CD14-positive monocyte (primary cell): ENCODE measurements at regions not wholly inside any gene's neighbourhood (a gene's known extent, or its start where the extent isn't known, plus 50 kb on each side); places are given as distances from the start of the nearest gene placed in this dataset.

Experiments used
- DNase-seq, 3 donors: peaks; one replicate each; pipeline ENCODE4 v3.0.0-alpha.2; 2011 to 2022
- H2AFZ ChIP-seq: 2 replicates; pipeline ENCODE4 v1.6.0; 2012; ENCODE audit warnings: mild to moderate bottlenecking, low read depth, low read length, inconsistent platforms; ENCODE audit not compliant: insufficient read depth, poor library complexity, severe bottlenecking
- H3K27ac ChIP-seq, 2 donors: 1 replicate in 1 of 2; 2 replicates in 1 of 2; pipeline ENCODE4 v1.5.1; 2012 to 2013; ENCODE audit warnings: low read length in 2 of 2, control low read depth in 1 of 2, inconsistent platforms in 1 of 2, low read depth in 1 of 2, mild to moderate bottlenecking in 1 of 2
- H3K27me3 ChIP-seq, 2 donors: one replicate each; pipeline versions ENCODE4 v1.6.0 to v1.6.1; 2011 to 2013; ENCODE audit warnings: low read length in 2 of 2; ENCODE audit not compliant: control insufficient read depth in 2 of 2, insufficient read depth in 2 of 2
- H3K36me3 ChIP-seq, 2 donors: replicated peaks in 1 of 2; 1 replicate in 1 of 2; 2 replicates in 1 of 2; pipeline versions ENCODE4 v1.5.1 to v1.6.1; 2012 to 2013; ENCODE audit warnings: low read length in 2 of 2, control low read depth in 1 of 2, inconsistent platforms in 1 of 2, mild to moderate bottlenecking in 1 of 2; ENCODE audit not compliant: insufficient read depth in 2 of 2, control insufficient read depth in 1 of 2
- H3K4me1 ChIP-seq, 2 donors: 1 replicate in 1 of 2; 2 replicates in 1 of 2; pipeline versions ENCODE4 v1.5.1 to v1.6.1; 2012 to 2013; ENCODE audit warnings: low read length in 2 of 2, control low read depth in 1 of 2, inconsistent platforms in 1 of 2, mild to moderate bottlenecking in 1 of 2, moderate library complexity in 1 of 2; ENCODE audit not compliant: insufficient read depth in 2 of 2, control insufficient read depth in 1 of 2
- H3K4me2 ChIP-seq: replicated peaks from 2 replicates; pipeline ENCODE3; 2012; ENCODE audit warnings: low read length, moderate library complexity, mild to moderate bottlenecking; ENCODE audit not compliant: poor library complexity, severe bottlenecking; ENCODE audit errors: extremely low read depth
- H3K4me3 ChIP-seq, 3 experiments: fragments of 200-600 bp in 1 of 3; sonication (generic) in 1 of 3; replicated peaks in 1 of 3; 1 replicate in 2 of 3; 2 replicates in 1 of 3; pipeline ENCODE4 v1.5.1; 2011 to 2013; ENCODE audit warnings: low read length in 3 of 3, mild to moderate bottlenecking in 3 of 3, control low read depth in 2 of 3, low read depth in 2 of 3, inconsistent platforms in 1 of 3, moderate library complexity in 1 of 3
- H3K79me2 ChIP-seq: 2 replicates; pipeline ENCODE4 v1.6.0; 2012; ENCODE audit warnings: mild to moderate bottlenecking, control low read depth, inconsistent platforms, low read length, moderate library complexity; ENCODE audit not compliant: insufficient read depth
- H3K9ac ChIP-seq: 2 replicates; pipeline ENCODE4 v1.6.0; 2017; ENCODE audit warnings: low read length, mild to moderate bottlenecking; ENCODE audit not compliant: insufficient read depth, poor library complexity, severe bottlenecking
- H3K9me3 ChIP-seq, 2 donors: replicated peaks in 1 of 2; 1 replicate in 1 of 2; 2 replicates in 1 of 2; pipeline versions ENCODE4 v1.5.1 to v1.6.1; 2012 to 2013; ENCODE audit warnings: low read length in 2 of 2, control low read depth in 1 of 2; ENCODE audit not compliant: control insufficient read depth in 1 of 2, insufficient read depth in 1 of 2
- H4K20me1 ChIP-seq: 2 replicates; pipeline ENCODE4 v1.6.0; 2012; ENCODE audit warnings: mild to moderate bottlenecking, low read length, control low read depth, moderate library complexity; ENCODE audit not compliant: insufficient read depth
- H3K27ac Mint-ChIP-seq, 7 donors: one replicate each; pipeline ENCODE4 v1.8.0; 2020; ENCODE audit warnings: mild to moderate bottlenecking in 7 of 7, mixed read lengths in 7 of 7, moderate library complexity in 6 of 7, inconsistent platforms in 2 of 7
- H3K27me3 Mint-ChIP-seq, 3 donors: one replicate each; pipeline ENCODE4 v1.8.0; 2021 to 2022; ENCODE audit warnings: low read depth in 3 of 3, mild to moderate bottlenecking in 3 of 3, mixed read lengths in 3 of 3, moderate library complexity in 3 of 3, inconsistent platforms in 1 of 3
- H3K36me3 Mint-ChIP-seq, 2 donors: one replicate each; pipeline ENCODE4 v1.8.0; 2020; ENCODE audit warnings: mixed read lengths in 2 of 2, inconsistent platforms in 1 of 2, mild to moderate bottlenecking in 1 of 2
- H3K4me1 Mint-ChIP-seq: one replicate; pipeline ENCODE4 v1.8.0; 2020; ENCODE audit warnings: mild to moderate bottlenecking, mixed read lengths
- H3K4me3 Mint-ChIP-seq, 2 donors: one replicate each; pipeline ENCODE4 v1.8.0; 2020; ENCODE audit warnings: mild to moderate bottlenecking in 2 of 2, mixed read lengths in 2 of 2, moderate library complexity in 1 of 2
- H3K9me3 Mint-ChIP-seq, 7 donors: one replicate each; pipeline ENCODE4 v1.8.0; 2020 to 2022; ENCODE audit warnings: mixed read lengths in 7 of 7, mild to moderate bottlenecking in 6 of 7, moderate library complexity in 6 of 7, inconsistent platforms in 2 of 7
- CTCF ChIP-seq: fragments of 200-600 bp; IDR thresholded peaks from one replicate; pipeline ENCODE4 v1.8.0; 2022; ENCODE audit warnings: antibody characterized with exemption, mild to moderate bottlenecking
- WGBS: methylation state at CpG from one replicate; pipeline ENCODE4 v1.1.5; 2013; ENCODE audit warnings: missing lambda C conversion rate; ENCODE audit not compliant: insufficient coverage; 5-methylcytosine and 5-hydroxymethylcytosine counted together
- intact Hi-C, 2 donors: fragments of 100-400 bp; cut with micrococcal nuclease; formaldehyde crosslinking; loops; one replicate each; pipeline versions ENCODE4 v1.15.0 to v1.15.1; 2023

- H3K9me3 ChIP-seq = peaks cover 0 to 3% of the 10 kb centered on the region in 2 donors
- peaks cover 0 to 5% (median 2%) of the 10 kb centered on the region in 7 donors for H3K9me3 Mint-ChIP-seq
- TF ChIP-seq CTCF = no peak
- H3K4me3 ChIP-seq = no peak overlapping the region
- no peaks in the 10 kb centered on the region for H3K36me3 ChIP-seq
- no peaks in the 10 kb centered on the region for H4K20me1 ChIP-seq
- no peak overlapping the region for H3K9ac ChIP-seq
- H3K27ac Mint-ChIP-seq = no peak overlapping the region
- H3K27me3 ChIP-seq = no peaks in the 10 kb centered on the region
- no peak for DNase-seq
- no peaks in the 10 kb centered on the region for H3K79me2 ChIP-seq
- peaks cover 0 to 1% (median 0%) of the 10 kb centered on the region in 3 donors for H3K27me3 Mint-ChIP-seq
- intact Hi-C loops = no loop called here
- WGBS = 93% methylated on average over 4 of the region's 7 CpGs
- H3K27ac ChIP-seq = no peak overlapping the region
- H3K4me1 Mint-ChIP-seq = no peaks in the 10 kb centered on the region
- H3K4me1 ChIP-seq = no peaks in the 10 kb centered on the region
- H3K4me3 Mint-ChIP-seq = no peak overlapping the region
- H2AFZ ChIP-seq = no peak overlapping the region
- H3K36me3 Mint-ChIP-seq = no peaks in the 10 kb centered on the region
- H3K4me2 ChIP-seq = no peak overlapping the region
Measured at GRCh38 chr13:65133094-65133493, 2097.0 kb downstream of the PCDH9 start.

GRCh38 chr13:65125236-65125635 is 2104.9 kb downstream of the PCDH9 start:
- H3K36me3 ChIP-seq = no peaks in the 10 kb centered on the region
- no peaks in the 10 kb centered on the region for H3K79me2 ChIP-seq
- H3K9me3 ChIP-seq = no peaks in the 10 kb centered on the region
- no peaks in the 10 kb centered on the region for H4K20me1 ChIP-seq
- no peak overlapping the region for H3K9ac ChIP-seq
- no peak overlapping the region for H2AFZ ChIP-seq
- no peaks in the 10 kb centered on the region for H3K36me3 Mint-ChIP-seq
- H3K9me3 Mint-ChIP-seq = peaks cover 2 to 10% (median 4%) of the 10 kb centered on the region in 7 donors
- no peak overlapping the region for H3K4me3 Mint-ChIP-seq
- no peak overlapping the region for H3K27ac Mint-ChIP-seq
- H3K27ac ChIP-seq = no peak overlapping the region
- no peaks in the 10 kb centered on the region for H3K27me3 ChIP-seq
- WGBS = no CpG with 5 or more reads among the region's 1 CpG
- peaks cover 0 to 1% (median 1%) of the 10 kb centered on the region in 3 donors for H3K27me3 Mint-ChIP-seq
- H3K4me2 ChIP-seq = no peak overlapping the region
- H3K4me1 Mint-ChIP-seq = no peaks in the 10 kb centered on the region
- H3K4me3 ChIP-seq = no peak overlapping the region
- H3K4me1 ChIP-seq = no peaks in the 10 kb centered on the region
- intact Hi-C loops = no loop called here
- TF ChIP-seq CTCF = no peak
- DNase-seq = no peak
